Right ventricle myocardium inferior (tissue), 1 donor: ENCODE measurements at regions not wholly inside any gene's neighbourhood (a gene's known extent, or its start where the extent isn't known, plus 50 kb on each side); places are given as distances from the start of the nearest gene placed in this dataset.

ENCODE experiments used
- ATAC-seq: fragments of 200-7000 bp; cut with Tn5 transposase; one replicate; pipeline ENCODE4 v1.9.1; 2020; ENCODE audit warnings: mild to moderate bottlenecking, moderate library complexity
- DNase-seq: peaks from one replicate; pipeline ENCODE4 v3.0.0; 2021; ENCODE audit errors: missing footprints
- intact Hi-C: fragments of 100-400 bp; cut with DNase I; formaldehyde crosslinking; loops from one replicate; pipeline ENCODE4 v1.11.0; 2022
- donor health status: DM: no; HTN: yes; CAD: no; lungs with severe emphysema.

DNA sequence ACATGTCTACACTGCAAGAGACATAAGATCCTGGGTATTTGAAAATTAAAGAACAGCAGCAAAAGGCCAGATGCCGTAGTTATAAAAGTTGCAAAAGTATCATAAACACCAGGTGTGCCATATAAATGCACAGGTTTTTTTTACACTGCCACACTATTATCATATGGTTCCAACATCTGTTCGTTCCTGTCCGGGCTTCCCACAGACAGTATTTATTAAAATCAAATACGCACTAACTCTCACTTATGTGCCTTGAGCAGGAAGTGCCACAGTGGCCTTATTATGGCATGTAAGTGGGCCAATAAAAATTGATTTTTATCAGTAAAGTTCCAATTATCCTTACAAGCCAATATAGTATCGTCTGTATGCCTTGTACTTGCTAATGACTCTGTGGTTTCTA is 873.2 kb downstream of the RPA4 start:
- no peak for DNase-seq
- no peak for ATAC-seq
- intact Hi-C loops: no loop called here

- intact Hi-C loops: no loop called here
- DNase-seq (no peak), ATAC-seq (no peak)
These were observed 879.7 kb downstream of the RPA4 start for GRCh38 chrX:97763391-97763790.

- intact Hi-C loops: no loop called here
- DNase-seq (no peak), ATAC-seq (no peak)
These were observed 880.3 kb downstream of the RPA4 start for GRCh38 chrX:97763981-97764380.

DNA sequence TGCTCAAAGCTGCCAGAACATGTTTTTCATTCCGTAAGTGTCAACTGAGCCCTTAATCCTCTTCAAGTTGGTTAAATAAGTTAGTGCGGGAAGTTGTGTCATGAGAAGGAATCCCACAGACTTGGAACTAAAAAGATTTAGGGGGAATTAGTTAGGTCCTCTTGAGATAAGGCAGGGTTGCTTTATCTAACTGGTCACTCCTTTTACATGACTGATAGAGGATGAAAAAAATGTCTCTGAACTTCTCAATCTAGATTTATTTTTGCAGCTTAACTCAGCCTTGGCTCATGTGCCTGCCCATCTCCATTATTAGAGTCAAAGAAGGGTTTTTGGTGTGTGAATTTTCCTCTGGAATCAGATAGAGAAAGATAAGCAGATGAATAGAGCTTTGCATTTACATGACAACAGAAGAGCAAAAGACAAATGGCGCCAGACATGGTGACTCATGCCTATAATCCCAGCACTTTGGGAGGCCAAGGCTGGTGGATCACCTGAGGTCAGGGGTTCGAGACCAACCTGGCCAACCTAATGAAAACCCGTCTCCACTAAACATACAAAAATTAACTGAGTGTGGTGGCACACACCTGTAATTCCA is 882.9 kb downstream of the RPA4 start:
- no peak for DNase-seq
- intact Hi-C loops: no loop called here
- no peak for ATAC-seq

GRCh38 chrX:97787311-97787710 is 903.6 kb downstream of the RPA4 start:
- no peak for ATAC-seq
- intact Hi-C loops: no loop called here
- DNase-seq: no peak

DNA sequence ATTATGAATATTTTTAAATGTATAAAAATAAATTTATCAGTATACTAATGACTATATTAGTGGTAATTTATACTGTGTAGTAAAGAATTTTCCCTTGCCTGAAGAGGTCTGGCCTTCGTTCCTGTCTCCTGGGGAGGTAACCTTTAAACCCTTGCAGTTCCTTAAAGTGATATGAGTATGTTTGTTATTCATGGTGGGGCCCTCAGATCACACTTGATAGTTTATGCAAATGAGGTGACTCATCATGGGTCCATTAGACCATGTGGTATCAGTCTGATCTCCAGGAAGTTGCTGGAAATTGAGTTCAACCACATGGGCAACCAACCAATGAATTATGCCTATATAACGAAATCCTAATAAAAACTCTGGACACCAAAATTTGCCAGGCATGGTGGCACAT is 904.1 kb downstream of the RPA4 start:
- no peak for DNase-seq
- no peak for ATAC-seq
- intact Hi-C loops: no loop called here

DNA sequence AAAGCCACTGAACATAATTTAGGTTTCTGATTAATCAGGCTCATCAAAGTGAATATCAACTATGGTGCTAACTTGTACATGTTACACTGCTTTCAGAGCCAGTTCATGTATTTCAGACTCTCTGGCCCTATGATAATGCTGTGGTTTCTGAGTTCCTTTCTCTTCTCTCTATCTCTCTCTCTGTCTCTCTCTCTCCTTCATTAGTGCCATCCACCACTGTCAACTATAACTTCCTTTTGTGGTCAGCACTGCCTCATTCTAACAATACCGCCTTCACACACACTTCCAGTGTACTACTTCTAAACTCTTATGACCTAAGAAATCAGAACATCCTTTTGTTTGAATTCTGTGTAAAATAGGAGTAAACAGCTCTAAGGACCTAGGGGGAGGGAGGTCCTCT is 907.1 kb downstream of the RPA4 start:
- no peak for DNase-seq
- intact Hi-C loops: no loop called here
- ATAC-seq: no peak

GRCh38 chrX:97797076-97797475 is 913.4 kb downstream of the RPA4 start:
- DNase-seq (no peak), ATAC-seq (no peak)
- intact Hi-C loops: no loop called here

DNA sequence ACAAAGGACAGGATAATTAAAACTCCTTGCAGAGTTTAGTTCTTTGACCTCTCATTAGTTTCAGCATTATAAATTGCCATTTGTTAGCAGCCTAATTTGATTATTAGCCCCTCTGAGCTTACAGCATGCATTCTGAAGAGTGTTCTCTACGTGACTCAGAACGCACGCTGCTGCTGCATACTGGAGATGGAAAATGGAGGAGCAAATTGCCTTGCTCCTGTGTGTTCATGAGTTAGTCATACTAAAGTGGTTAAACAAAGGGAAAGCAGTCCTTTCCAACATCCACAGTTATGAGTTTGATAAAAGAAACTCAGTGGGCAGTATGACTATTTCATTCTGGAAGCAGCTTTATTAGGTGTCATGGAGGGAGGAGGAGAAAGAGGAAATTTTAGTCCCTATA is 922.5 kb downstream of the RPA4 start:
- ATAC-seq: no peak
- DNase-seq: no peak
- intact Hi-C loops: no loop called here

- intact Hi-C loops: no loop called here
- ATAC-seq: no peak
- no peak for DNase-seq
These were observed 923.2 kb downstream of the RPA4 start for GRCh38 chrX:97806946-97807345.

GRCh38 chrX:97820170-97820569 is 936.5 kb downstream of the RPA4 start:
- intact Hi-C loops: no loop called here
- DNase-seq: no peak
- no peak for ATAC-seq

DNA sequence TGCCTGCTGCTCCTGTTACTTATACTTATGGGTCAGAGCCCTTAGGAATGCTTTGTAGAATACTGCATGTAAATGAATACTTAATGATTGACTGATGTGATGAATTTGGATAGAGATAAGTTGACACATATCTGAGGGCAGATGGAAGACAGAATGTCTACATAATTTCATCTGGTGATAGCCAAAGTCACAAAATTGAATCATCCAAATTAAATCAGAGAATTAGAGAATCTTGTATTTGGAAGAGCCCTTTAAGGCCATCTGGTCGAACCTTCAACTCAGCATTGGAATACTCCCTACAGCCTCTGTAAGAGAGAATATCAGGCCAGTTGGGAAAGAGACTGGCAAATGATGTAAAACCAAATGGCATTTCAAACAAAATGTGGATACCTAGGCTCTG is 944.8 kb downstream of the RPA4 start:
- ATAC-seq: no peak
- intact Hi-C loops: no loop called here
- DNase-seq: no peak

GRCh38 chrX:97835969-97836368 is 952.3 kb downstream of the RPA4 start:
- ATAC-seq (no peak), DNase-seq (no peak)
- intact Hi-C loops: no loop called here

DNA sequence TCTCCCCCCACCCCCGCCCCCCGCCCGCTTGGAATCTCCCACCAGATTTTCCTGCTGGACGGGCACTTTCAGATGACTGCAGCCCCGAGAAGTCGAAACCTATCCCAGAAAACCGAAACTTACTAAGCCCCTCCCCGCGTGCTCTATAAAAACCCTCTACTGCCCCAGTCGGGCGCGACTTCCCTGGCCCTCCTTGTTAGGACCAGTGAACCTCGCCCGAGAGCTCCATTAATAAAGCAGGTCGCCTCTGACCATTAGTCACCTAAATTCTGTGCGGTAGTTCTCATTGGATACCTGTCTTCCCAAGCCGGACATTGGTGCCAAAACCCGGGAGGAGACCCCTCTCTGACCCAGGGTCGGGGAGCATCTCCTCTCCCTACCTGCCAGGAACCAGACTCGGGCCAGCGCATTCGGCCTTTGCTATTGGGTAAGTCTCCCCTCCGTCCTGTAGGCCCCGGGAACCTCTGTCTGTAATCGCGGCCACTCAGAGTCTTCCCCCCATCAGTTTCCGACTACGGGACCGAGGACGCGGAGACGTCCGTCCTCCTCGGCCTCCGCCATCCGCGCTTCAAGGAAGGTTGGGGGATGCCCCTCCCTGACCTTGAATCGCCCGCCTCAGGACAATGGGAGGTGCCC is 958.0 kb downstream of the RPA4 start:
- no peak for ATAC-seq
- intact Hi-C loops: no loop called here

DNA sequence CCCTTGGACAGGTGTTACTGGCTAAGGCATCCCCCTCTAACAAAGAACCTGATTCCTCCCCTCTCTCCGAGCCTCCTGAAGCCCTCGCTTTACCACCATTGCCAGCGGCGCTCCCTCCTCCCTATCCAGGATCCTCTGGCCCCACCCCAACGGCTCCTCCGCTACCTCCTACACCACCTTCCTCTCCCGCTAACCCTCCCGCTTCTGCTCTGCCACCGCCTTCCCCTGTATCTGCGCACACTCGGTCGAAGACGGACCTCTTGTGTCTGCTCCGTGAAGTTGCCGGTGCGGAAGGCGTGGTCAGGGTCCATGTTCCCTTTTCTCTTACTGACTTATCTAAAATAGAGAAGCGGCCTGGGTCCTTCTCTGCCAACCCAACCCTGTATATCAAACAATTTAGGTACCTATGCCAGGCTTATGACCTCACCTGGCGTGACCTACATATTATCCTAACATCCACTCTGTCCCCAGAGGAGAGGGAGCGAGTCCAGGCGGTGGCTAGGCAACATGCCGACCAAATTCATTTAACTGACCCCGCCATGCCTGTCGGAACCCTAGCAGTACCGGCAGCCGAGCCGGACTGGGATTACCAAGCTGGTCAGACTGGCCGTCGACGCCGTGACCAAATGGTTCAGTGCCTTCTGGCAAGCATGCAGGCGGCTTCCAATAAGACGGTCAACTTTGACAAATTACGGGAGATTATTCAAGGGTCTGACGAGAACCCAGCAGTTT is 958.9 kb downstream of the RPA4 start:
- intact Hi-C loops: no loop called here
- DNase-seq: no peak
- no peak for ATAC-seq

More for the DNA sequence above, 958.0 kb downstream of the RPA4 start:
- DNase-seq: no peak

DNA sequence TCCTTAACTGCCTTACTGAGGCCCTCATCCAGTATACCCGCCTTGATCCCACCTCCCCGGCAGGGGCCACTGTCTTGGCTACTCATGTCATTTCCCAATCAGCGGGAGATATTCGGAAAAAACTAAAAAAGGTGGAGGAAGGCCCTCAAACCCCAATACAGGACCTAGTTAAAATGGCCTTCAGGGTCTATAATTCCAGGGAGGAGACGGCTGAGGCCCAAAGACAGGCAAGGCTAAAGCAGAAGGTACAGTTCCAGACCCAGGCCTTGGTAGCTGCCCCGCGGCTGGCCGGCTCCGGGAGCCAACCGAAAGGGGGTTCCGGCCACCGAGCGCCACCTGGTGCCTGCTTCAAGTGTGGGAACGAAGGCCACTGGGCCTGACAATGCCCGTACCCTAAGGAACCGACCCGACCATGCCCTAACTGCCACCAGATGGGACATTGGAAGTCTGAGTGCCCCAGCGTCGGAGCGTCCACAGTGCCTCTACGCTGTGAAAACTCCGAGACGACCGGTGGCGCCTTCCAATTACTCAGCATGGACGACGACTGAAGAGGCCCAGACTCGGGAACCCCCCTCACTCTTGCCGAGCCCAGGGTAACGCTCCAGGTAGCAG is 959.6 kb downstream of the RPA4 start:
- DNase-seq: no peak
- no peak for ATAC-seq
- intact Hi-C loops: no loop called here

DNA sequence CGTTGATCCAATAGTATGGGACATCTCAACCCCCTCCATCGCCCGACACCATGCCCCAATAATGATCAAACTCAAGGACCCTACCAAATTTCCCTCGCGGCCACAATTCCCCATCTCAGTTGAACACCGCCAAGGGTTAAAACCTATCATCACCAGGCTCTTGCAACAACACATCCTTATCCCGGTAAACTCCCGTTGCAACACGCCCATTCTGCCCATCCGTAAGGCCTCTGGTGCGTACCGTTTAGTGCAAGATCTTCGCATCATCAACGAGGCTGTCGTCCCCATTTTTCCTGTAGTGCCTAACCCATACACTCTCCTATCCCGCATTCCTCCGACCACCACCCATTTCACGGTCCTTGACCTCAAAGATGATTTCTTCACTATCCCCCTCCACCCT is 960.5 kb downstream of the RPA4 start:
- DNase-seq: no peak
- intact Hi-C loops: no loop called here
- ATAC-seq: no peak

GRCh38 chrX:97844943-97845342 is 961.2 kb downstream of the RPA4 start:
- no peak for ATAC-seq
- intact Hi-C loops: no loop called here
- DNase-seq: no peak

DNA sequence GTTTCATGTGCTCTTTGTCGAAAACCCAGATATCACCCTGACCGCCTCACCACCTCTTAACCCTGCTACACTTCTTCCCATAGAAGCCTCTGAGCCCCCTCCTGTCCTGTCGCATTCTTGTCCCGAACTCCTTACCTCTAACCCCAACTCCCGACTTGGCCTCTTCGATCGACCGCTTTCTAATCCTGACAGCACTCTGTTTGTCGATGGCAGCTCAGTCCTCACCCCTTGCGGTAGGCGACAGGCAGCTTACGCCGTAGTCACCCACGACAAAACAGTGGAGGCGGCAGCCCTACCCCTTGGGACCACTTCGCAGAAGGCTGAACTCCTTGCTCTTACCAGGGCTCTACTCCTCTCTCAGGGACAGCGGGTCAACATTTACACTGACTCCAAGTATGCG is 961.7 kb downstream of the RPA4 start:
- intact Hi-C loops: no loop called here
- ATAC-seq (no peak), DNase-seq (no peak)

DNA sequence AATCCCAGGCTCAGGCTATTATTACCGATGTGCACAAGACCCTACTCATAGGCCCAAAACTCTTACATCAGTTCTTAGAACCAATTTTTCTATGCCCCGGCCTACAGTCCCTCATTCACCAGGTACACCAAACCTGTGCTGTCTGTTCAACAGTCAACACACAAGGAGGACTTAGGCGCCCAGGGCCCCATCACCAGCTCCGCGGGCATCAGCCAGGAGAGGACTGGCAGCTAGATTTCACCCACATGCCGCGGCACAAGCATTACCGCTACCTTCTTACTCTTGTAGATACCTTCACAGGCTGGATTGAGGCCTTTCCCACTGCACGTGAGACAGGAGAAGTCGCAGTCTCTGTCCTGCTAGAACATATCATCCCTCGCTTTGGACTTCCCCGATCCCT is 962.5 kb downstream of the RPA4 start:
- intact Hi-C loops: no loop called here
- no peak for DNase-seq
- no peak for ATAC-seq
